Astrocyte (in vitro differentiated cells and primary cell): ENCODE measurements at regions not wholly inside any gene's neighbourhood (a gene's known extent, or its start where the extent isn't known, plus 50 kb on each side); places are given as distances from the start of the nearest gene placed in this dataset.

Source experiments
- EZH2 ChIP-seq: IDR thresholded peaks from 2 replicates; pipeline ENCODE4 v1.6.1; 2012; ENCODE audit warnings: mild to moderate bottlenecking, low read length, inconsistent platforms; ENCODE audit not compliant: insufficient read depth
- TF ChIP-seq, protein P1 (sequence below): IDR thresholded peaks from 2 replicates; pipeline ENCODE4 v1.5.1; 2011; ENCODE audit warnings: low read depth, mild to moderate bottlenecking, inconsistent platforms, low read length, moderate library complexity; ENCODE audit not compliant: insufficient read depth

DNA sequence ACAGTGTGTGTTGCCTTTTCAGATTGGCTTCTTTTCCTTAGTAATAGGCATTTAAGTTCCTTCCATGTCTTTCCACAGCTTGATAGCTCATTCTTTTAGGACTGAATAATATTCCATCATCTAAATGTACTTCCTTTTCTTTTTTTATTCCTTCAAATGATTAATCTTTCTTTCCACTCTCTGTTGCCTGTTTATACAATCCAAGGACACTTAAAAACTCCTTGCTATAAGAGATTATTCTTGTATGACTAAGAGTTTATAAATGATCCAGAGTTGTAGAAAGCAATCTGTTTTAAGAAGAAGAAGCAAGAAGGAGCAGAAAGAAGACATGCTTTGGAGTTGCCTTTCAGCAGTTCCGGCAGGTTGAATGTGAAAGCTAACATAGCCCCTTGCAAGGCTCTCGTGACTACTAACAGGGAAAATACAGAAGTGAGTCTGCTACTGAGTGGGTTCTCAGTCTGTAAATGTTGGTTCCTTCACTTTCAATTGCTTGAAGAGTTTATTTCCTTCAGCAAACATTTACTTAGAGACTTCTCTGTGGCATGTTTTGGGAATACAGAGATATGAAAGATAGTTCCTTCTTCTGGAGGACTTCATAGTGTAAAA is 123.0 kb downstream of the PMAIP1 start:
- TF ChIP-seq, protein P1, sequence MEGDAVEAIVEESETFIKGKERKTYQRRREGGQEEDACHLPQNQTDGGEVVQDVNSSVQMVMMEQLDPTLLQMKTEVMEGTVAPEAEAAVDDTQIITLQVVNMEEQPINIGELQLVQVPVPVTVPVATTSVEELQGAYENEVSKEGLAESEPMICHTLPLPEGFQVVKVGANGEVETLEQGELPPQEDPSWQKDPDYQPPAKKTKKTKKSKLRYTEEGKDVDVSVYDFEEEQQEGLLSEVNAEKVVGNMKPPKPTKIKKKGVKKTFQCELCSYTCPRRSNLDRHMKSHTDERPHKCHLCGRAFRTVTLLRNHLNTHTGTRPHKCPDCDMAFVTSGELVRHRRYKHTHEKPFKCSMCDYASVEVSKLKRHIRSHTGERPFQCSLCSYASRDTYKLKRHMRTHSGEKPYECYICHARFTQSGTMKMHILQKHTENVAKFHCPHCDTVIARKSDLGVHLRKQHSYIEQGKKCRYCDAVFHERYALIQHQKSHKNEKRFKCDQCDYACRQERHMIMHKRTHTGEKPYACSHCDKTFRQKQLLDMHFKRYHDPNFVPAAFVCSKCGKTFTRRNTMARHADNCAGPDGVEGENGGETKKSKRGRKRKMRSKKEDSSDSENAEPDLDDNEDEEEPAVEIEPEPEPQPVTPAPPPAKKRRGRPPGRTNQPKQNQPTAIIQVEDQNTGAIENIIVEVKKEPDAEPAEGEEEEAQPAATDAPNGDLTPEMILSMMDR = no peak
- no peak for TF ChIP-seq EZH2
